ENCODE measurements at regions not wholly inside any gene's neighbourhood (a gene's known extent, or its start where the extent isn't known, plus 50 kb on each side); places are given as distances from the start of the nearest gene placed in this dataset.

GRCh38 chr12:28793581-28794151, 355.4 kb upstream of the FAR2 start:
- H3K9me3 ChIP-seq (ENCODE audit: low read depth) = no peaks in the 10 kb centered on the region
- H3K27me3 ChIP-seq = no peaks in the 10 kb centered on the region
- H3K36me3 ChIP-seq = no peaks in the 10 kb centered on the region
- no peak for DNase-seq (ENCODE audit: low read depth in 1 of 2, low spot score in 1 of 2)
- no peak overlapping the region for H3K4me3 ChIP-seq
- TF ChIP-seq CTCF (IDR thresholded peaks at IDR 0.05; ENCODE audit: low read depth, low read length) = no peak
- no peak overlapping the region for H3K27ac ChIP-seq
- H3K4me1 ChIP-seq (ENCODE audit: low read depth) = no peaks in the 10 kb centered on the region

GRCh38 chr12:28794211-28794610, 354.9 kb upstream of the FAR2 start:
- TF ChIP-seq CTCF (IDR thresholded peaks at IDR 0.05; ENCODE audit: low read depth, low read length) = no peak

DNA sequence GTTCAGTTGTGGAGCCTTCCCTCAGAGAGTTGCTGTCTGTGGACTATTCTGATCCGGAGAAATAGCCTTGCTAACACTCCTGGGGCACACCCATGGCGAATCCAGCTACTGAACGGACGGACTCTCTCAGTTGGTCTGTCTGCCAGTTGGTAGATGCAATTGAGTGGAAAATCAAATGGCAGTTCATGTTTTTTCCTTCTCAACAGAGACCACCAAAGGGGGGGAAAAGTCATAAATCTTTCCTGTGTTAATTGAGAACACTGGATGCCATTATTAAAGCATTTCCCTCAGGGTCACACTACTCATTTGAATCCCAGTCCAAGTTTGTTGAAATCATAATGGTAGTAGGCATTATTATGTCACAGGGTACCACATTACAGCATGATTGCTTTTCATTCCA, 354.3 kb upstream of the FAR2 start:
- Histone ChIP-seq H3K27me3 (no peaks in the 10 kb centered on the region), H3K4me3 (no peak overlapping the region), H3K27ac (no peak overlapping the region), H3K9me3 (ENCODE audit: low read depth) (no peaks in the 10 kb centered on the region), H3K4me1 (ENCODE audit: low read depth) (no peaks in the 10 kb centered on the region), H3K36me3 (no peaks in the 10 kb centered on the region)
- no peak for DNase-seq (ENCODE audit: low read depth in 1 of 2, low spot score in 1 of 2)
- no peak for TF ChIP-seq CTCF (IDR thresholded peaks at IDR 0.05; ENCODE audit: low read depth, low read length)

More at GRCh38 chr12:28794211-28794610, 354.9 kb upstream of the FAR2 start:
- no peak for DNase-seq (ENCODE audit: low read depth in 1 of 2, low spot score in 1 of 2)
- H3K4me3 ChIP-seq = no peak overlapping the region
- no peaks in the 10 kb centered on the region for H3K36me3 ChIP-seq
- H3K27me3 ChIP-seq = no peaks in the 10 kb centered on the region
- H3K4me1 ChIP-seq (ENCODE audit: low read depth) = no peaks in the 10 kb centered on the region
- H3K9me3 ChIP-seq (ENCODE audit: low read depth) = no peaks in the 10 kb centered on the region
- no peak overlapping the region for H3K27ac ChIP-seq

GRCh38 chr12:28795311-28795710, 353.8 kb upstream of the FAR2 start:
- Histone ChIP-seq H3K27ac (no peak overlapping the region), H3K36me3 (no peaks in the 10 kb centered on the region), H3K9me3 (ENCODE audit: low read depth) (no peaks in the 10 kb centered on the region), H3K4me3 (no peak overlapping the region), H3K27me3 (no peaks in the 10 kb centered on the region), H3K4me1 (ENCODE audit: low read depth) (no peaks in the 10 kb centered on the region)
- no peak for TF ChIP-seq CTCF (IDR thresholded peaks at IDR 0.05; ENCODE audit: low read depth, low read length)
- DNase-seq (ENCODE audit: low read depth in 1 of 2, low spot score in 1 of 2) = no peak

DNA sequence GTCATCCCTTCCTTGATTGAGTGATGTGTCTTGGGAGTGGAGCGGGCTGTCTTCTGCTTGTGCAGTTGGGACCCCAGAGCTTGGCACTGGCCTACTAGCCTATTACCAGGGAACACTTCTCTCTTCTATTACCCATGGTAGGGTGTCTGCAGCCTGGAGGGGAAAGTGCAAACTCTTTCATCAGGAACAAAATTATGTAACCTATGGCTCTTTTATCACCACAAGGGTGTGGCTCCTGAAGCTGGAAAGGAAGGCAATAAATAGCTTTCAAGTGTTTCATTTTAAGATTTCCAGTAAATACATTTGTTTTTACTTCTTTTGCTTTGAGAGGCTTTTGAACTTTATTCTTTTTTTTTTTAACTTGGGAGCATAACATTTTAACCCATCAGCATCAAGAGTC, 349.7 kb upstream of the FAR2 start:
- Histone ChIP-seq H3K9me3 (ENCODE audit: low read depth) (no peaks in the 10 kb centered on the region), H3K36me3 (no peaks in the 10 kb centered on the region), H3K27me3 (no peaks in the 10 kb centered on the region), H3K4me1 (ENCODE audit: low read depth) (no peaks in the 10 kb centered on the region), H3K4me3 (no peak overlapping the region), H3K27ac (no peak overlapping the region)
- no peak for TF ChIP-seq CTCF (IDR thresholded peaks at IDR 0.05; ENCODE audit: low read depth, low read length)
- no peak for DNase-seq (ENCODE audit: low read depth in 1 of 2, low spot score in 1 of 2)

DNA sequence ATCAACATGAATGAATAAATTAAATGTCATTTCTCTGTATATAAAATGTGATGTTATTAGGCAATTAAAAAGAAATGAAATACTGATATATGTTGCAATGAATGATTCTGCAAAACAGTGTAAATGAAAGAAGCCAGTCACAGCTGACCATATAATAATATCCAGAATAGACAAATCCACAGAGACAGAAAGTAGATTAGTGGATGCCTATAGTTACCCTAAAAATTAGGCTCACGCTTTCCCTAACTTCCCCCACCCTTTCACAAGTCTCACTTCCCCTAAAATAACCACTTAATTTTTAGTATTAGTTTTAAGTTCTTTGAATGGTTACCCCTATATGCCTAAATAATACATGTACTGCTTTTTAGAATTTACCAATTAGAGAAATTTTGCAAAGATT, 348.9 kb upstream of the FAR2 start:
- H3K36me3 ChIP-seq = no peaks in the 10 kb centered on the region
- no peak for TF ChIP-seq CTCF (IDR thresholded peaks at IDR 0.05; ENCODE audit: low read depth, low read length)
- no peaks in the 10 kb centered on the region for H3K9me3 ChIP-seq (ENCODE audit: low read depth)
- no peak overlapping the region for H3K4me3 ChIP-seq
- H3K27me3 ChIP-seq = no peaks in the 10 kb centered on the region
- no peak for DNase-seq (ENCODE audit: low read depth in 1 of 2, low spot score in 1 of 2)
- no peak overlapping the region for H3K27ac ChIP-seq
- H3K4me1 ChIP-seq (ENCODE audit: low read depth) = no peaks in the 10 kb centered on the region
